Endometrium (tissue), 2 donors: ENCODE measurements at regions not wholly inside any gene's neighbourhood (a gene's known extent, or its start where the extent isn't known, plus 50 kb on each side); places are given as distances from the start of the nearest gene placed in this dataset.

Experiments used
- FAIRE-seq: peaks from 2 replicates; lab custom pipeline; 2012; peaks lifted over from hg19 to GRCh38; lab: Jason Lieb, UNC
- donor health status: control.
- donor health status: control.

GRCh38 chr15:47410247-47410646, 307.1 kb upstream of the SEMA6D start:
- no peak for FAIRE-seq

DNA sequence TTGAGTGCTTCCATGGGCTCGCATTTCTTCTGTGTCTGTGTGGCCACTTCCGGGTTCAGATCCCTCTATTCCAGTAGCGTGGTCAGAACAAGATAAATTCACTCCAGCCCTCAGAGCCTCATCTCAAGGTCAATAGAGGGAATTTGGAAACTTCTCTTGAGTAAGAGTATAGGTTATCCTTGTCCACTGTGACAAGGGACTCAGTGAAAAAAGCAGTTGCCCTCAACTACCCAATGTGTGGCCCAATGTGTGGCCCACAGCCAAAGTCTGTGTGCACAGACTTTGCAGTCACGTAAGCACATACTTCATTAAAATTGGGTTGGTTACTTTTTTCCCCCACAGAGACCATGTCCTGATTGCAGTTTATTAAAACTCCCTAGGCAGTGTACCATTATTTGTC, 305.6 kb upstream of the SEMA6D start:
- no peak for FAIRE-seq

DNA sequence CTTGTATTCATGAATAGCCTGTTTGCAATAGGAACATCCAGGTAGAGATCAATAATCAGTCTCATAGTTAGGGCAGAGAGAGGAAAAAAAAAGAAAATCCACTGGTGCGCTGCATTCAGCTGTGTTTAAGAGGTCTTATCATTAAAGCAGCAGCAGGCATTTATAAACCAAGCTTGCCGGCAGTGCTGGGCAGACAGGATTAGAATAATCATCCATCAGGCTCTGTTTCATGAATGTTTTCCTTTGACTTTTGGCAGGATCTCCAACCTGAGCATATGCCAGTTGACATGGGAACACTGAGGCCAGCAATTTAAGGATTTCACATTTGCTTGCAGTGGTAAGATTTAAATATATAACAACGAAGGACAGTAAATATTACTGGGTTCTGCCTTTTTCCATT, 305.2 kb upstream of the SEMA6D start:
- FAIRE-seq = no peak

- FAIRE-seq = no peak
Observed at GRCh38 chr15:47412802-47413201, 304.5 kb upstream of the SEMA6D start.

- FAIRE-seq = no peak
Observed at GRCh38 chr15:47414207-47414606, 303.1 kb upstream of the SEMA6D start.

- no peak for FAIRE-seq
Observed at GRCh38 chr15:47415539-47415971, 301.8 kb upstream of the SEMA6D start.

DNA sequence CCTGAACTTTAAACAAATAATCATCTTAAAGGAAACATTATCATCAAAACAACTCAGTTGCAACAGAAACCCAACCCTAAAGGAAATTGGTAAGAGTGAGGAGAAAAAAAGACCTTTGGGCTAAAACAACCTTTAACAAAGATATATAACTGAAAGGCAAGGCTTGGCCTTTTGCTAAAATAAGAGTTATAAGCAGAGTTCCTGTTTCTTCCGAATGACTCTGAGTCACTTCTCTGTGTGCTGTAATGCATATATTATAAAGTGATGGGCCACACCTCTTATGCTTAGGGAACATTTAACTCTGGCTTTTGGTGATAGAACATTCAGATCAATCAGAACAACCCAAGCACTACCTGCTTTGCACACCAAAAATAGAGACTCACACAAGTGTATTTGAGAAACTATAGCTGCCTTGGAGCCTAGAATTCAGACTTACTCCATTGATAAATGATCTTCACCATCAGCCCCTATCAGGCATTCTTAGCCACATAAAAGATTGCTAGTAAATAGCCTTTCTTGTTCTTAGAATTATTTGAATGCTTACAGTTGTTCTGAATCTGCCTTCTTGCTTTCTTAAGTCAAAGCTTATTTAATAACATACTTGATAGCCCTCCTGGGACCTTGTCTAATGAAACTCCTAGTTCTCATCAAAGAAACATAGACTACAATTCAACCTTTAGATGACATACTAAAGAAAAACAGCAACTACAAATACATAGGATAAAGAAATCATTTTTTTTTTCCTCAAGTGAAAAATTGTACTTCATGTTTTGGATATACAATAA, 294.2 kb upstream of the SEMA6D start:
- no peak for FAIRE-seq

- no peak for FAIRE-seq
Observed at GRCh38 chr15:47427463-47427862, 289.8 kb upstream of the SEMA6D start.

- FAIRE-seq = no peak
Observed at GRCh38 chr15:47429376-47429775, 287.9 kb upstream of the SEMA6D start.

DNA sequence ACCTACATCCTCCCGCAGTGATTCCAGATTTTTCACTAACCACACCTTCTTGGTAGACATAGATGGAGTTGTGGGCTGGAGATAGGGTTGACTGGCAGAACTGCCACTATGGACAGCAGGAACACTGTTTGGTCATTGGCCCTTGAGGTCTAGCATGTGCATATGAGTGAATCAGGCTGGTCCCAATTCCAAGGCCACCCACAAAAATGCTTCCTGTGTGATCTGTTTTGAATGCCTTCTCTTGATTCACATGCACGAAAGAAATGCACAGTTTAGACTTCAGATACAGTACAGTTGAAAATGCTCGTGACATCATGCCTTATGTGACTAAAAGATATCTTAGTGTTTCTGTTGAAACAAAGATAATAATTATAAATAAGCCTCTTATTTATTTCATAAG, 285.8 kb upstream of the SEMA6D start:
- FAIRE-seq = no peak

- FAIRE-seq = no peak
Observed at GRCh38 chr15:47432826-47433225, 284.5 kb upstream of the SEMA6D start.

DNA sequence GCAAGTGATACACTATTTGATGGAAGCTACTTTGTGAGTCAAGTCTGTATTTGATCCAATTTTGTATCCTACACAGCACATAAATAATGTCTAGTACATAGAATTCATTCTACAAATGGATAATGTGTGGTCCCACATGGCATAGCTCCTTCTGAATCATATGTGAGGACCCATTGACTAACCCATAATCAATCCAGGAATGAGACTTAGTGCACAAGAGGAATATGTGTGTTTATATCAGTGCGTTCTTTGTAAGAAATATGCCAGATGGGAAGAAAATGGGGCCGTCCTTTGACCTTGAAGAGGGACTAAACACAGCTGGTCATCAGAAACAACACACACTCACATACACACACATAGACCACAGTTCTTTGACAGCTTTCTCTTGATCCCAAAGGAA, 282.7 kb upstream of the SEMA6D start:
- FAIRE-seq = no peak

DNA sequence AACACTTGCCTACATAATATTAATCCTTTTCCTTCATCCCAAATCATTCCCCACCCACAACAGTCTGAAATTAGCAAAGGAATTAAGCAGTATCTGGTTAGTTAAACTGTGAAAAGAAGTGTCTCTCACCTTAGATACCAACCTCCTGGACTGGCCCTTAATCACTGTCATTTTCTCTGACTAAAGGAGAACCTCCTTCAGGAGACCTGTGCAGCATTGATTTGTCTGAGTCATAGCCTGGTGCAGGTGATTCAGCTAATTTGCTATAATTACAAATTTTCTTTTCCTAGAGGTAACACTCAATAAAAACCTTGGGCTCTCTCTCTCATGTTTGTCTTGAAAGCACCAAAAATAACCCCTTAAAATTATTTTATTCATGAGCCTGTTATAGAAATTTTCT, 279.8 kb upstream of the SEMA6D start:
- FAIRE-seq = no peak

DNA sequence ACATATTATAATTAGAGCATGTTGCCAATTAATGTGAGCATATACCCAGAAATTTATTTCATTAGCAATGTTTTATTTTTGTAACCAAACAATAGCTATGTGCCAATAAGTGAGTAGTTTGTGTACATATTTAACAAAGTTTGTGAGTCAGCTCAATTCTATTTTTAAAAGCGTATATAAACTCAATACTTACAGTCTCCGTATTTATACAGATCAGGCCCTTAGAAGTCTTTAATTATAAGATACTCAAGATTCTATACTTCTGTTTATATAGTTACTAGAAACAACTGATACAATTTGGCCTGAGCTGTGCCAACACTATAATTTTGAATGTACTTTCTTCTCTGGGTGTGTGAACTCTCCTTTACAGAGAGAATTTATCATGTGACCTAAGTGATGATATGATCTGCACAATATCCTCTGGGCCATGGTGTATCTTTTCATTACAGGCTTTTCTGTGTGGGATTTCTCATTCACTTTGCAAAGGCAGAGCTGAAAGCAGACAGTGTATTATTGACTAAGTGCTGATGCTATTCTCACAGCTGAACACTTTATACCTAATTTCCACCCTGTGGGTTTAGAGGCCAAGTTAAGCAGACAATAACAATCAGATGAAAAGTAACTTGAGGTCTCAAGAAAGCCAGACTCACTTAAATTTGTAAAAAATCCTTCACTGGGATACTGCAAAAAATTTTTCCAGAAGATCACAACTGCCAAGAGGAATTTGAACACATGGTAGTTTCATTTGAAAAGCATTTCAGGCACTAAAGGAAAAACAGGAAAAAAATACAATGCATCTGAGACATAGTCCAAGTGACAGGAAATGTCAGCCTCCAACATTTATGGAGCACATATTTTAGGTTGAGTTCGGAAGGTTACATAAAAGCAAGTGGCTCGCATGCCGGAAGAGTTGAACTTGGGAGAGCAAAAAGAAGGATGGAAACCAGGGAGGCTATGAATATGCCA, 277.9 kb upstream of the SEMA6D start:
- no peak for FAIRE-seq

GRCh38 chr15:47442371-47442770, 274.9 kb upstream of the SEMA6D start:
- no peak for FAIRE-seq

DNA sequence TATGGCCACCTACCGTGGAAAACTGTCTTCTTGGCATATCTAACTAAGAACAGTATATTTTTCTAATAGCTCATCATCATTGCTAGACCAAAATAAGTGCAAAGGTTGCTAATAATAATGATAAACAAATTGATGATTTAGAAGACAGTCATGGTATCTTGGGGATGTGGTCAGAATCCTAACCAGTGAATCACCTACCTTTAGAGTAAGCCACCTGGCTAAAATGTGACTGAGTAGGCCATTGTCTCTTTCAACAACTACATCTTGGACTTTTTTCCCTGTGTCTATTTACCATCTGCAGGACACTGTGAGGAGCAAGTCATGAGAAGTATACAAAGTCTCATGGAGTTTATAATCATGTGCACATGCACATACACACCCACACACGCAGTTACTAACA, 273.5 kb upstream of the SEMA6D start:
- no peak for FAIRE-seq

GRCh38 chr15:47445723-47446392, 271.4 kb upstream of the SEMA6D start:
- no peak for FAIRE-seq

- FAIRE-seq = no peak
Observed at GRCh38 chr15:47460795-47461573, 256.3 kb upstream of the SEMA6D start.

DNA sequence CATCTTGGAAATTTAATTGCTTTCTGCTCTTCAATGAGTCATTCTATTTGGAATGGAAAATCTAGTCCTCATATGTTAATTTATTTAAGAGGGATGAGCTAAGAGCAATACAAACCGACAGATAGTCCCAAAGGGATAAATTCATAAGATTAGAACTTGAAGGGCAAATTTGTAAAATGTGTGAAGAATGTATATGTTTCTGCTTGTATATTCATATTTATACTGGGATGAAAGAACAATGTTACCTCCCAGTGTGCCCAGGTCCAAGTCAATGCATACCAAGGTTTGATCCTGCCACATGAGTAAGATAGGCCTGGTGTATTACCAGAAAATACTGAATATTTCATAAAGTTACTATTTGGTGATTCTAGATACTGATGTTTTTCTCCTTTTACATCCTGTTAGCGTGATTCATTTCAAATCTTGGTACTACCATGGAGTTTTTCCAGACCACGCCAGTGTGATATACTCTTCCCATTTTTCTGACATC, 255.6 kb upstream of the SEMA6D start:
- FAIRE-seq = no peak

GRCh38 chr15:47466357-47466756, 250.9 kb upstream of the SEMA6D start:
- FAIRE-seq = no peak

DNA sequence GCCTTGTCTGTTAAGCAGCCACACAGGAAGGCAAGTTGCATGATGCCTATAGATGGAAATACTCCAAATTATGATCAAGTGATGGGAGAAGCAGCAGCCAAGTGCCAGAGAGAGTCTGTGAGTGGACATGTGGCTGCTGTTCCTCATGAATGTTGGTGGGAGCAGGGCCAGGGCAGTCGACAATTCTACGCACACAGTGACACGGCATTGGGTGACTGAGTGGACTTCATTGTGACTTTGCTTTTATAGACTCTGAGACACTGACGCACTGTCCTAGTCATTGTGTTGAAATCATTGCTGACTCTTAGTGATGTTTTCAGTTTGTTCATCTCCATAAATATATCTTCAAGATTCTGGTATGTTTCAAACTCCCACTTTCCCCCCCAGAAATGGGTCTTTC, 246.3 kb upstream of the SEMA6D start:
- FAIRE-seq = no peak
